Lower leg skin (tissue), 3 donors: ENCODE measurements at regions not wholly inside any gene's neighbourhood (a gene's known extent, or its start where the extent isn't known, plus 50 kb on each side); places are given as distances from the start of the nearest gene placed in this dataset.

ENCODE experiments used
- CTCF ChIP-seq, 3 donors: fragments of 450-650 bp; IDR thresholded peaks; one replicate each; pipeline ENCODE4 v1.5.1; 2016; ENCODE audit warnings: antibody characterized with exemption in 3 of 3, mild to moderate bottlenecking in 3 of 3, moderate library complexity in 2 of 3
- POLR2A ChIP-seq, 2 donors: fragments of 450-650 bp; IDR thresholded peaks; one replicate each; pipeline ENCODE4 v1.6.1; 2016 to 2017; ENCODE audit warnings: antibody characterized with exemption in 2 of 2, mild to moderate bottlenecking in 1 of 2, moderate library complexity in 1 of 2

- TF ChIP-seq POLR2A (IDR thresholded peaks at IDR 0.05) (no peak), CTCF (IDR thresholded peaks at IDR 0.05) (no peak)
Observed at GRCh38 chr13:65593298-65593874, 1636.8 kb downstream of the PCDH9 start.
